Keratinocyte (primary cell): ENCODE measurements at regions not wholly inside any gene's neighbourhood (a gene's known extent, or its start where the extent isn't known, plus 50 kb on each side); places are given as distances from the start of the nearest gene placed in this dataset.

Experiments used
- DNase-seq: peaks from one replicate; pipeline ENCODE4 v3.0.0-alpha.2; 2011; ENCODE audit warnings: low read depth, missing footprints, low spot score
- FAIRE-seq: peaks from 2 replicates; lab custom pipeline; 2011; peaks lifted over from hg19 to GRCh38; lab: Jason Lieb, UNC
- H2AFZ ChIP-seq: 2 replicates; pipeline ENCODE4 v1.6.0; 2012; ENCODE audit warnings: low read length, control low read depth, inconsistent platforms; ENCODE audit not compliant: control insufficient read depth
- H3K27ac ChIP-seq: 2 replicates; pipeline ENCODE4 v1.5.1; 2011; ENCODE audit warnings: low read length; ENCODE audit not compliant: control insufficient read depth, insufficient read depth
- H3K27me3 ChIP-seq: 3 replicates; pipeline ENCODE4 v1.6.0; 2011; ENCODE audit warnings: low read length; ENCODE audit not compliant: control insufficient read depth, insufficient read depth; ENCODE audit errors: extremely low read depth
- H3K36me3 ChIP-seq, 2 experiments: 2 replicates in 1 of 2; 3 replicates in 1 of 2; pipeline ENCODE4 v1.5.1; 2011; ENCODE audit warnings: low read length in 2 of 2, mild to moderate bottlenecking in 1 of 2; ENCODE audit not compliant: control insufficient read depth in 2 of 2, insufficient read depth in 2 of 2; ENCODE audit errors: extremely low read depth in 1 of 2
- H3K4me1 ChIP-seq: 3 replicates; pipeline ENCODE4 v1.5.1; 2011; ENCODE audit warnings: low read length; ENCODE audit not compliant: control insufficient read depth, insufficient read depth; ENCODE audit errors: extremely low read depth
- H3K4me2 ChIP-seq: 3 replicates; pipeline ENCODE4 v1.6.0; 2011; ENCODE audit warnings: low read depth, low read length; ENCODE audit not compliant: control insufficient read depth, insufficient read depth; ENCODE audit errors: extremely low read depth
- H3K4me3 ChIP-seq, 3 experiments: fragments of 200-600 bp in 1 of 3; sonication (generic) in 1 of 3; 2 replicates in 2 of 3; 3 replicates in 1 of 3; pipeline ENCODE4 v1.5.1; 2011 to 2016; ENCODE audit warnings: low read length in 3 of 3, mild to moderate bottlenecking in 3 of 3, control low read depth in 2 of 3, inconsistent platforms in 1 of 3, low read depth in 1 of 3, mixed read lengths in 1 of 3, mixed run types in 1 of 3, moderate library complexity in 1 of 3; ENCODE audit not compliant: control insufficient read depth in 2 of 3, insufficient read depth in 2 of 3; ENCODE audit errors: extremely low read depth in 1 of 3
- H3K79me2 ChIP-seq: 2 replicates; pipeline ENCODE4 v1.6.0; 2012; ENCODE audit warnings: low read length; ENCODE audit not compliant: control insufficient read depth, insufficient read depth
- H3K9ac ChIP-seq: 3 replicates; pipeline ENCODE4 v1.6.0; 2011; ENCODE audit warnings: low read length; ENCODE audit not compliant: control insufficient read depth, insufficient read depth; ENCODE audit errors: extremely low read depth
- H3K9me1 ChIP-seq: 3 replicates; pipeline ENCODE4 v1.6.0; 2011; ENCODE audit warnings: low read length; ENCODE audit not compliant: control insufficient read depth, insufficient read depth; ENCODE audit errors: extremely low read depth
- H3K9me3 ChIP-seq: 2 replicates; pipeline ENCODE4 v1.5.1; 2012; ENCODE audit warnings: low read depth, low read length; ENCODE audit not compliant: control insufficient read depth
- H4K20me1 ChIP-seq: 3 replicates; pipeline ENCODE4 v1.6.0; 2011; ENCODE audit warnings: low read length; ENCODE audit not compliant: control insufficient read depth, insufficient read depth; ENCODE audit errors: extremely low read depth
- CTCF ChIP-seq, 3 experiments: IDR thresholded peaks in 1 of 3; conservative IDR thresholded peaks in 1 of 3; optimal IDR thresholded peaks in 1 of 3; 2 replicates in 2 of 3; 3 replicates in 1 of 3; pipeline versions ENCODE3 to v1.5.1; 2011; ENCODE audit warnings: low read length in 3 of 3, mild to moderate bottlenecking in 3 of 3, moderate library complexity in 2 of 3, control low read depth in 1 of 3, inconsistent platforms in 1 of 3; ENCODE audit not compliant: insufficient read depth in 2 of 3; ENCODE audit errors: extremely low read depth in 1 of 3
- EZH2 ChIP-seq: IDR thresholded peaks from one replicate; pipeline ENCODE4 v1.6.1; 2012; ENCODE audit warnings: inconsistent platforms, mild to moderate bottlenecking, low read length, moderate library complexity
- dilution Hi-C: fragments of 300-500 bp; cut with MboI; formaldehyde crosslinking; loops from one replicate; pipeline ENCODE4 v1.7.0; 2020; ENCODE audit warnings: low sequenced_read_pairs; ENCODE audit not compliant: extremely low pct_ligation_motif_present

GRCh38 chr3:109825971-109826810 is 488.8 kb upstream of the DPPA4 start:
- no peak for DNase-seq
- Histone ChIP-seq H3K36me3 (no peaks in the 10 kb centered on the region), H3K79me2 (no peaks in the 10 kb centered on the region), H3K4me3 (no peak overlapping the region), H3K4me2 (no peak overlapping the region), H3K27ac (no peak overlapping the region), H4K20me1 (no peaks in the 10 kb centered on the region), H3K4me1 (no peaks in the 10 kb centered on the region), H3K9ac (no peak overlapping the region), H2AFZ (no peak overlapping the region), H3K27me3 (no peaks in the 10 kb centered on the region), H3K9me1 (no peaks in the 10 kb centered on the region), H3K9me3 (no peaks in the 10 kb centered on the region)
- TF ChIP-seq EZH2 (no peak), CTCF (optimal IDR thresholded peaks at IDR 0.05 in 1 of 3, IDR thresholded peaks at IDR 0.05 in 1 of 3, conservative IDR thresholded peaks at IDR 0.05 in 1 of 3; ENCODE audit: extremely low read depth in 1 of 3, insufficient read depth in 2 of 3, low read length in 3 of 3) (no peak)
- dilution Hi-C loops = no loop called here
- FAIRE-seq = no peak

- no peak overlapping the region for H3K4me2 ChIP-seq
- H3K9ac ChIP-seq = no peak overlapping the region
- no peaks in the 10 kb centered on the region for H4K20me1 ChIP-seq
- DNase-seq = no peak
- H2AFZ ChIP-seq = no peak overlapping the region
- H3K9me3 ChIP-seq = no peaks in the 10 kb centered on the region
- dilution Hi-C loops = no loop called here
- no peaks in the 10 kb centered on the region for H3K36me3 ChIP-seq
- H3K4me3 ChIP-seq = no peak overlapping the region
- no peaks in the 10 kb centered on the region for H3K4me1 ChIP-seq
- no peak overlapping the region for H3K27ac ChIP-seq
- no peaks in the 10 kb centered on the region for H3K9me1 ChIP-seq
- FAIRE-seq = no peak
- H3K27me3 ChIP-seq = no peaks in the 10 kb centered on the region
- H3K79me2 ChIP-seq = no peaks in the 10 kb centered on the region
- TF ChIP-seq EZH2 (no peak), CTCF (optimal IDR thresholded peaks at IDR 0.05 in 1 of 3, IDR thresholded peaks at IDR 0.05 in 1 of 3, conservative IDR thresholded peaks at IDR 0.05 in 1 of 3; ENCODE audit: extremely low read depth in 1 of 3, insufficient read depth in 2 of 3, low read length in 3 of 3) (no peak)
Measured at GRCh38 chr3:109831403-109831802, 494.1 kb upstream of the DPPA4 start.
